ENCODE measurements at regions not wholly inside any gene's neighbourhood (a gene's known extent, or its start where the extent isn't known, plus 50 kb on each side); places are given as distances from the start of the nearest gene placed in this dataset.

DNA sequence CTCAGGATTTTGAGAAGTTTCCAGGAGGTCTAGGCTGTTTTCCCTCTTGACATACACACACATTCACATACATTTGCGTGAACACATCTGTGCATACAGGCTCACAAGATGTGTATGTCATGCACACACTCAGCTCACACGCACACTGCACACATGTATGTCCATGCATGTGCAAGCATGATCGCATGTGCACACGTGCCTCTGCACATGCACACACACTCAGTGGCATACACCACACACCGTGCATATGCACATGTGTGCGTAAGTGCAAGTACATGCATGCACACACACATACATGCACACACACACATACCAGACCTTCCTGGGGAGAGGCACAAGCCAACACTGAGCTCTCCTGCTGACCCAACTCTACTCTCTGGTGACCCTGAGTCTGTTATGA is 171.4 kb downstream of the RBFOX3 start:
- H3K4me1 ChIP-seq (replicated peaks): no peaks in the 10 kb centered on the region
- H3K9me3 ChIP-seq (replicated peaks): no peaks in the 10 kb centered on the region
- H3K4me3 ChIP-seq: no peak overlapping the region
- no peaks in the 10 kb centered on the region for H3K36me3 ChIP-seq
- peaks cover 79% of the 10 kb centered on the region for H3K27me3 ChIP-seq (replicated peaks)
- no peak for DNase-seq (ENCODE audit: low read depth in 1 of 2, low spot score in 2 of 2)
- no peak overlapping the region for H3K27ac ChIP-seq

DNA sequence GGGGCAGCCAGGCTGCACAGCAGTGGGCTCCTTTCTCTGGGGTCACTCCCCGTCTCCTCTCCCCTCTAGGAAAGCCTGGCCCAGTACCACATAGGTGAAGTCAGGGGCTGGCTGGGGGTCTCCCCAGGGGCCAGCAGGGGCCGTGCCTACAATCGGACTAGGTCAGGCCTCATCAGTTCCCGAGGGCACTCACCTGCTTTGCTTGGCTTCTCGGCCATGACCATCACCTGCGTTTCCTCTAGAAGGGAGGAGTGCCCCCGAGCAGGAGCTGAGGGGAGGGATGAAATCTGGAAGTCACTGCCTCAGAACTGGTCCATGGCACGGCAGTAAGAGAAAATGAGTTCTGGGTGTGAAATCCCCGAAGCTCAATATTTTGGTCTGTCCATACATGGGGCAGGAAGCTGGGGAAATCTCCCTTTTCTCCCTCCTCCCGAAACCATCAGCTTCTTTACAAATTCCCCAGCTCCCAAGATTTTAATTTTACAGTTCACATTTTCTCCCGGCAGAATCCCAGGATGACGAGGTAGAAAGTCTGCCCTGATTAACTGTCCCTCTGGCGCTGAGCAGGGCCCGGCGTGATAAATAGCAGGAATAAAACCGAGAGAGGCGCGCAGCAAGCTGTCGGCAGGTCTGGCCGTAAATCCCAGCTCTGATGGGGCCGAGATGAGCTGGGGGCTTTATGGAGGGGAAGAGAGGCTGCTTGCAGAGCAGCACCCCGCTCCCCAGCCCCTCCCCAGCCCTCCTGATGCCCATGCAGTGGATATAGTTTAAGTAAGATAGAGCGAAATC is 172.1 kb downstream of the RBFOX3 start:
- Histone ChIP-seq H3K36me3 (no peaks in the 10 kb centered on the region), H3K27me3 (replicated peaks) (peaks cover 79% of the 10 kb centered on the region), H3K4me1 (replicated peaks) (no peaks in the 10 kb centered on the region), H3K9me3 (replicated peaks) (peaks cover 4% of the 10 kb centered on the region), H3K27ac (no peak overlapping the region), H3K4me3 (no peak overlapping the region)
- no peak for DNase-seq (ENCODE audit: low read depth in 1 of 2, low spot score in 2 of 2)

DNA sequence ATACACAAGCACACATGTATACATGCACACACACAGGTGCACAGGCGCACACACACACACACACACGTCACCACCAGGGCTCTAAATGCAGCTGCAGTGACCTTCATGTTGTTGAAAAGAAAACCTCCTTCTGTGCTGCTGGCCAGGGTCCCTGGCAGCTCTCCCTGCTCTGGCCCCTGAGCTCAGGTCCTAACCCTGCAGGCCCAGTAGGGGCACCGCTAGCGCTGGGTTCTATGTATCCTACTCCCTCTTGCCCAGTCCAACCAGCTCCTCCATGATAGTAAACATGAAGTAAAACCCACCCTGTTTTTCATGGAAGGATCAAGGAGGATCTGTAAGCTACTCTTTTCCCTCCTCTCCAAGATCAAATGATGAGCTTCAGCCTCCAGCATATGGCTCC is 172.8 kb downstream of the RBFOX3 start:
- no peak overlapping the region for H3K4me3 ChIP-seq
- no peak for DNase-seq (ENCODE audit: low read depth in 1 of 2, low spot score in 2 of 2)
- H3K27ac ChIP-seq: no peak overlapping the region
- H3K9me3 ChIP-seq (replicated peaks): peaks cover 4% of the 10 kb centered on the region
- H3K27me3 ChIP-seq (replicated peaks): peaks cover 82% of the 10 kb centered on the region
- no peaks in the 10 kb centered on the region for H3K4me1 ChIP-seq (replicated peaks)
- no peaks in the 10 kb centered on the region for H3K36me3 ChIP-seq

GRCh38 chr17:79437081-79437480 is 173.8 kb downstream of the RBFOX3 start:
- H3K27ac ChIP-seq: no peak overlapping the region
- H3K9me3 ChIP-seq (replicated peaks): peaks cover 4% of the 10 kb centered on the region
- H3K36me3 ChIP-seq: no peaks in the 10 kb centered on the region
- no peak for DNase-seq (ENCODE audit: low read depth in 1 of 2, low spot score in 2 of 2)
- H3K4me1 ChIP-seq (replicated peaks): no peaks in the 10 kb centered on the region
- H3K4me3 ChIP-seq: no peak overlapping the region
- peaks cover 89% of the 10 kb centered on the region for H3K27me3 ChIP-seq (replicated peaks)

DNA sequence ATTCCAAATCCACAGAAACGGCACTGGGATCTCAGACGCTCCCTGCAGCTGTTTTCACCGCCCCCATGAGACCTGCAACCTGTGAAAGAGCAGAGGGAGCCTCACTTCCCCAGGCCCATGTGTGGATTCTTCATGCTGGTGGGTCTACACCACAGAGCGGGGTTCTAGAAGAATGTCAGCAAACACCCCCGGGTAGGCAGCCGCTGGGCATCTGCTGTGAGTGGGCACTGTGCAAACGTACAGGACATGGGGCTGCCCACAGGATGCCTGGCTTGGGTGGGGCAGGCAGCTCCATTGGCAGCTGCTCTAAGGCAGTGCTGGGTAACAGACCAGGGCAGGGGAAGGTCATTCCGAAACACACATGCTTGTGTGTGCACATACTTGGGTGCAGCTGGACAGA is 174.9 kb downstream of the RBFOX3 start:
- Histone ChIP-seq H3K27ac (no peak overlapping the region), H3K27me3 (replicated peaks) (peaks cover 91% of the 10 kb centered on the region), H3K9me3 (replicated peaks) (peaks cover 4% of the 10 kb centered on the region), H3K4me1 (replicated peaks) (no peaks in the 10 kb centered on the region), H3K36me3 (no peaks in the 10 kb centered on the region), H3K4me3 (no peak overlapping the region)
- no peak for DNase-seq (ENCODE audit: low read depth in 1 of 2, low spot score in 2 of 2)

DNA sequence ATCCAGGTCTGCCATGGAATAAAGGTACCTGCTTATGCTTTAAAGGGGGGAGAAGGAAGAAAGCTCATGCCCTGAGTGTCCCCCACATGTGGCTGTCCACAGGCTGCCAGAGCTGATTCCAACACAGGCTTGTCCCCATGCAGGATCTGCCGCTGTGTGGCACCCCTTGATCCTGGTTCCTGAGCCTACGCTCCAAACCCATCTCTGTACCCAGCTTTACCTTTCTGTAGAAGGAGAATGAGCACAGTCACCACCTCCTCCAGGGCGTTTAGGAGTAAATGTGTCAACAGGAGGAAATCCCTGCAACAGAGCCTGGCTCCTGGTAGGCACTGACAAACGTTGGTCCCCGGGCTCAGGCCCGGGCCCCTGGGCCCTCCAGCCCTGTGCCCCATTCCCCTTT is 175.6 kb downstream of the RBFOX3 start:
- no peak overlapping the region for H3K27ac ChIP-seq
- no peaks in the 10 kb centered on the region for H3K36me3 ChIP-seq
- H3K4me3 ChIP-seq: no peak overlapping the region
- H3K4me1 ChIP-seq (replicated peaks): no peaks in the 10 kb centered on the region
- DNase-seq (ENCODE audit: low read depth in 1 of 2, low spot score in 2 of 2): no peak
- peaks cover 96% of the 10 kb centered on the region for H3K27me3 ChIP-seq (replicated peaks)
- peaks cover 4% of the 10 kb centered on the region for H3K9me3 ChIP-seq (replicated peaks)

DNA sequence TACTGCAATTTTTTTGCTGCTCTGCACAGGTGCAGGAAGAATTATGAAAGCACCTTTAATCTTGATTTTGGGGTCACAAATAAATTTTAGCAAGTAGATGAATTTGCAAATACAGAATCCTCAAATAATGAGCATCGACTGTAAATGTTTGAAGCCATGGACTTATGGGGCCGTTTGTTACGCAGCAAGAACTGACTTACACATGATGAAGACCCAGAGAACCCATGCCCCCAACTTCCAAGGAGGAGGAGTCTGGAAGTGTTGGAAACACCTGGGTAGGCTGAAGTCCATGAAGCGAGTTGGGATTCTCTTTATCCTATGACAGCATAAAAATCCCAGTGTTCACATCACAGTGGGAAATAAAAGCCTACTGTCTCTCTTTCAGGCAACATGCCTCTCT is 176.6 kb downstream of the RBFOX3 start:
- H3K27me3 ChIP-seq (replicated peaks): peaks cover 96% of the 10 kb centered on the region
- H3K9me3 ChIP-seq (replicated peaks): peaks cover 4% of the 10 kb centered on the region
- DNase-seq (ENCODE audit: low read depth in 1 of 2, low spot score in 2 of 2): no peak
- no peak overlapping the region for H3K27ac ChIP-seq
- no peaks in the 10 kb centered on the region for H3K4me1 ChIP-seq (replicated peaks)
- H3K36me3 ChIP-seq: no peaks in the 10 kb centered on the region
- no peak overlapping the region for H3K4me3 ChIP-seq

GRCh38 chr17:79433379-79433778 is 177.5 kb downstream of the RBFOX3 start:
- Histone ChIP-seq H3K36me3 (no peaks in the 10 kb centered on the region), H3K4me1 (replicated peaks) (no peaks in the 10 kb centered on the region), H3K27ac (no peak overlapping the region), H3K9me3 (replicated peaks) (peaks cover 4% of the 10 kb centered on the region), H3K4me3 (no peak overlapping the region), H3K27me3 (replicated peaks) (peaks cover 96% of the 10 kb centered on the region)
- no peak for DNase-seq (ENCODE audit: low read depth in 1 of 2, low spot score in 2 of 2)

DNA sequence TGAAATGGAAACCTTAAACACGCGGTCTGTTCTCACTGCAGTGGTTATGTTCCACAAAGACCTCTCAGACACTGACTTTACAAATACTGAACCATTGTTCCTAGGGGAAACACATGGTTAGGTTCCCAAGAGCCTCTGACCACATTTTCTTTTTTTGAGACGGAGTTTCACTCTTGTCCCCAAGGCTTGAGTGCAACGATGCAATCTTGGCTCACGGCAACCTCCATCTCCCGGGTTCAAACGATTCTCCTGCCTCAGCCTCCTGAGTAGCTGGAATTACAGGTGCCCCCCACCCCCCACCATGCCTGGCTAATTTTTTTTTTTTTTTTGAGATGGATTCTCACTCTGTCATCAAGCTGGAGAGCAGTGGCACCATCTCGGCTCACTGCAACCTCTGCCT is 179.7 kb downstream of the RBFOX3 start:
- DNase-seq (ENCODE audit: low read depth in 1 of 2, low spot score in 2 of 2): no peak
- Histone ChIP-seq H3K27me3 (replicated peaks) (peaks cover 96% of the 10 kb centered on the region), H3K27ac (no peak overlapping the region), H3K4me1 (replicated peaks) (no peaks in the 10 kb centered on the region), H3K36me3 (no peaks in the 10 kb centered on the region), H3K4me3 (no peak overlapping the region), H3K9me3 (replicated peaks) (peaks cover 4% of the 10 kb centered on the region)

DNA sequence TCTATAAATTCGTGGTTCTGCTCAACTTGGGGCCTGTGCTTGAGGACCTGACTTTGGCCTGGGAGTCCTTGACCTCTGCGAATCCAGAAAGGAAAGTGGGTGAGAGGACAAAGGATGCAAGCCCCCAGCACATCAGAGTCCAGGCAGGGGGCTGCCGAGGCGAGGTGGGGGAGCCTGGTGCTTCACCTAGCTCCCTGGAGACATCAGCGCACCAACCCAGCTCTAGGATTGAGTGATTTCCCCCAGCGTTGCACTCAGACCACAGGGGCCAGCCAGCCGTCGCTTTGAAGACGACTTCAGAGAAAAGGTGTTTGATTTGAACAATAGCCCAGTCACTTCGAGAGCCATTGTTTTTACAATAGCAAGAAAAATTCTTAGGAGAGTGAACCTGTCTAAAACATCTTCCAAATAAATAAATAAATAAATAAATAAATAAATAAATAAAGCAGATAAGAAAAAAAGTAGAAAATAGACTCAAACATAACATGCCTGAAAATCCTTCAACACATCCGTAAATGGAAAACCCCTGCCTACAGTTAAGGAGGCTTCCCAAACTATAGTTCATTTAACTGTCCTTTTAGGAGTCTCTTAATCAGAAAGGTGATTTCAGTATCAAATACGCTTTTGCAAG is 180.9 kb downstream of the RBFOX3 start:
- H3K27me3 ChIP-seq (replicated peaks): peaks cover 96% of the 10 kb centered on the region
- H3K27ac ChIP-seq: no peak overlapping the region
- H3K36me3 ChIP-seq: no peaks in the 10 kb centered on the region
- H3K9me3 ChIP-seq (replicated peaks): peaks cover 4% of the 10 kb centered on the region
- DNase-seq (ENCODE audit: low read depth in 1 of 2, low spot score in 2 of 2): no peak
- H3K4me1 ChIP-seq (replicated peaks): no peaks in the 10 kb centered on the region
- H3K4me3 ChIP-seq: no peak overlapping the region

- Histone ChIP-seq H3K4me3 (no peak overlapping the region), H3K4me1 (replicated peaks) (no peaks in the 10 kb centered on the region), H3K36me3 (no peaks in the 10 kb centered on the region), H3K27ac (no peak overlapping the region), H3K9me3 (replicated peaks) (peaks cover under 1% of the 10 kb centered on the region), H3K27me3 (replicated peaks) (peaks cover 96% of the 10 kb centered on the region)
- DNase-seq (ENCODE audit: low read depth in 1 of 2, low spot score in 2 of 2): no peak
Observed at GRCh38 chr17:79428988-79429387, 181.9 kb downstream of the RBFOX3 start.

DNA sequence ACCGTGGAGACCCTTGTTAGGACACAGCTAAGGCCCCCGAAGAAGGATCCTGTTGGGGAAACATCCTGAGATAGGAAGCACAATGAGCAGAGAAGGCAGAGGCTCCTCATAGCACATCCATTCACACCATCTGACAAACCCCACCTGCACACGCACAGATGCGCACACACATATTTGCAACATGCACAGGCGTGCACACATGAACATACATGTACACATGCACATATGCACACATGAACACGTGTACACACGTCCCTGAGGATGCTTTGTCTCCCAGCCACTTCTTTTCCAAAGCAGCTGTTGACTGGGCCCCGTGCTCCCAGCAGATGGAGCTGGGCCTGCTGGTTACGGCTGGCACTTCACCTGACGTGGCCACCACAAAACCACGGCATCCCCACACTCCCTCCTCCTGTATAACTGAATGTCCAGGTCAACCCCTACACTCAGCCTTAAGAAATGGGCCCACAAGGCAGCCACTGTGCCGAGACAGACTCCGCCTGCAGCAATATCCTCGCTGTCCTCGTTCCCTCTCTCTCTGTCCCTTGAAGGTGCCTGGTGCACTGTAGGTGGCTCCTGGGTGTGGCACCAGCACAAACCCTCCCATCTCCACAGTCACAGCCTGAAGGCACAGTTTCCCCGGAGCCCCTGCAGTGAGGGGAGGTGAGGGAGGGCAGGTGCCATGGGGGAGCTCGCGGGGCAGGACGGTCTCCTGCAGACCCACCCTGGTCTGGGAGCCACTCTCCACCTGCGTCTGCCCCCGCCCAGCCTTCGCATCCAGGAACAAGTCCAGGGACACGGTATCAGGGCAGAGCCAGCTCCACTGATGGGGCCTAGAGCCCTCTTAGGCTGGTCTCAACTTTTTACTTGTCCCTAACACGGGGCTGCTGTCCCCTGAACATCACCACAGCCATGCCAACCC is 183.0 kb downstream of the RBFOX3 start:
- H3K27me3 ChIP-seq (replicated peaks): peaks cover 96% of the 10 kb centered on the region
- no peak for DNase-seq (ENCODE audit: low read depth in 1 of 2, low spot score in 2 of 2)
- H3K9me3 ChIP-seq (replicated peaks): no peaks in the 10 kb centered on the region; the same call in none of the 2 replicates
- no peaks in the 10 kb centered on the region for H3K4me1 ChIP-seq (replicated peaks)
- no peaks in the 10 kb centered on the region for H3K36me3 ChIP-seq
- H3K4me3 ChIP-seq: no peak overlapping the region
- no peak overlapping the region for H3K27ac ChIP-seq

GRCh38 chr17:79425686-79426085 is 185.2 kb downstream of the RBFOX3 start:
- peaks cover 100% of the 10 kb centered on the region for H3K27me3 ChIP-seq (replicated peaks)
- no peaks in the 10 kb centered on the region; the same call in 1 of the 2 replicates for H3K9me3 ChIP-seq (replicated peaks)
- no peak overlapping the region for H3K4me3 ChIP-seq
- H3K36me3 ChIP-seq: no peaks in the 10 kb centered on the region
- no peak for DNase-seq (ENCODE audit: low read depth in 1 of 2, low spot score in 2 of 2)
- no peak overlapping the region for H3K27ac ChIP-seq
- no peaks in the 10 kb centered on the region for H3K4me1 ChIP-seq (replicated peaks)

Data from SJSA1 (cell line).